OCI-LY7 (cell line): ENCODE measurements at regions not wholly inside any gene's neighbourhood (a gene's known extent, or its start where the extent isn't known, plus 50 kb on each side); places are given as distances from the start of the nearest gene placed in this dataset.

Source experiments
- CTCF ChIP-seq: fragments of 200-600 bp; sonication (generic); conservative IDR thresholded peaks from 2 replicates; pipeline ENCODE4 v1.5.1; 2014; ENCODE audit warnings: mild to moderate bottlenecking, antibody characterized with exemption, low read length, moderate library complexity, mixed read lengths
- EZH2phosphoT487 ChIP-seq: fragments of 200-600 bp; sonication (generic); IDR thresholded peaks from 2 replicates; pipeline ENCODE4 v1.6.1; 2018; ENCODE audit warnings: low read depth, borderline replicate concordance, mild to moderate bottlenecking, mixed run types, antibody characterized with exemption, low read length, moderate library complexity, mixed read lengths

GRCh38 chr6:94511502-94512088 is 1065.7 kb upstream of the MANEA start:
- TF ChIP-seq CTCF: no peak
- TF ChIP-seq EZH2phosphoT487: no peak
